Hematopoietic multipotent progenitor cell treated with erythropoietin and hydrocortisone succinate and interleukin-3 and kit ligand, for 8 days (in vitro differentiated cells): ENCODE measurements at regions not wholly inside any gene's neighbourhood (a gene's known extent, or its start where the extent isn't known, plus 50 kb on each side); places are given as distances from the start of the nearest gene placed in this dataset.
"Not testable (repeated sequence)": the region's sequence is repeated elsewhere in the genome, so short reads cannot be mapped to it uniquely, and the experiment has no call there.

Experiments
- DNase-seq: peaks from one replicate; pipeline ENCODE4 v3.0.0-alpha.2; 2015

GRCh38 chrX:69060631-69061408 lies 104.4 kb downstream of the PJA1 start:
- peak; percentile 1 for DNase-seq

GRCh38 chrX:69055193-69055592 lies 110.1 kb downstream of the PJA1 start:
- DNase-seq: no peak

GRCh38 chrX:69054497-69054896 lies 110.8 kb downstream of the PJA1 start:
- DNase-seq: not testable (repeated sequence)

GRCh38 chrX:69051901-69052300 lies 113.4 kb downstream of the PJA1 start:
- DNase-seq: no peak

GRCh38 chrX:69050051-69050765 lies 115.0 kb downstream of the PJA1 start:
- no peak for DNase-seq

- DNase-seq: no peak
Measured at GRCh38 chrX:69046996-69047490, 118.2 kb downstream of the PJA1 start.

GRCh38 chrX:69045616-69046345 lies 119.5 kb downstream of the PJA1 start:
- no peak for DNase-seq

GRCh38 chrX:69038816-69039215 lies 126.4 kb downstream of the PJA1 start:
- DNase-seq: no peak

GRCh38 chrX:69038188-69038587 lies 127.1 kb downstream of the PJA1 start:
- DNase-seq: no peak

- no peak for DNase-seq
Measured at GRCh38 chrX:69037786-69038185, 127.5 kb downstream of the PJA1 start.

GRCh38 chrX:69036674-69037573 lies 128.3 kb downstream of the PJA1 start:
- DNase-seq: no peak

- no peak for DNase-seq
Measured at GRCh38 chrX:69034451-69034850, 130.8 kb downstream of the PJA1 start.

- no peak for DNase-seq
Measured at GRCh38 chrX:69033936-69034335, 131.3 kb downstream of the PJA1 start.

- no peak for DNase-seq
Measured at GRCh38 chrX:69032601-69033000, 132.7 kb downstream of the PJA1 start.

GRCh38 chrX:69031971-69032391 lies 133.3 kb downstream of the PJA1 start:
- DNase-seq: no peak

- DNase-seq: no peak
Measured at GRCh38 chrX:69031181-69031580, 134.1 kb downstream of the PJA1 start.

- DNase-seq: no peak
Measured at GRCh38 chrX:69029771-69030170, 135.5 kb downstream of the PJA1 start.

GRCh38 chrX:69028761-69029120 lies 136.5 kb downstream of the PJA1 start:
- no peak for DNase-seq

- DNase-seq: no peak
Measured at GRCh38 chrX:69028006-69028760, 137.1 kb downstream of the PJA1 start.

- DNase-seq: no peak
Measured at GRCh38 chrX:69027181-69028005, 137.9 kb downstream of the PJA1 start.

GRCh38 chrX:69025802-69026301 lies 139.4 kb downstream of the PJA1 start:
- DNase-seq: no peak
